ENCODE measurements at regions not wholly inside any gene's neighbourhood (a gene's known extent, or its start where the extent isn't known, plus 50 kb on each side); places are given as distances from the start of the nearest gene placed in this dataset.

- TF ChIP-seq CTCF (conservative IDR thresholded peaks at IDR 0.05 in 1 of 2, IDR thresholded peaks at IDR 0.05 in 1 of 2; ENCODE audit: low read depth in 1 of 2, low read length in 2 of 2) (no peak), EZH2 (IDR thresholded peaks at IDR 0.05; ENCODE audit: low read length, missing control alignments) (no peak)
These were observed 511.9 kb upstream of the KLF12 start for GRCh38 chr13:74646091-74646490.

All from fibroblast of lung (primary cell).